ENCODE measurements at regions not wholly inside any gene's neighbourhood (a gene's known extent, or its start where the extent isn't known, plus 50 kb on each side); places are given as distances from the start of the nearest gene placed in this dataset.
"Not testable (repeated sequence)": the region's sequence is repeated elsewhere in the genome, so short reads cannot be mapped to it uniquely, and the experiment has no call there.

DNA sequence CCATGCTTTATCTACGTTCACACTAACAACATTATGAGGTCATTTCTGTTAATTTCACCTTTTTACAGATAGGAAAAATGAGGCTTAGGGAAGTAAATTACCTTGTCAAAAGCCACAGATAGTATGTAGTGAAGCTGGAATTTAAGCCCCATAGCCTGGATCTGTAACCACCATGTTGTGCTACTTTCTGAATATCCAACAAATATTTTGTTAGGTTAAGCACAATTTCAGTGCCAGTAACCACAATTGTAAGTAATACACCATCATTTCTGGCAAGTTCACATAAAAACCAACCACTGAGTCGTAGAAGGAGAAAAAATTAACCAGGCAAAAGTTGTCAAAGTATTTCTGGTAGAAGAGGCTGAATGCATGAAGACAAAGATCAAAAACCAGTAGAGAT lies 593.1 kb upstream of the CAMK1G start:
- intact Hi-C loops (cut with DNase I) = no loop called here
- no peak for DNase-seq (ENCODE audit: low spot score)

DNA sequence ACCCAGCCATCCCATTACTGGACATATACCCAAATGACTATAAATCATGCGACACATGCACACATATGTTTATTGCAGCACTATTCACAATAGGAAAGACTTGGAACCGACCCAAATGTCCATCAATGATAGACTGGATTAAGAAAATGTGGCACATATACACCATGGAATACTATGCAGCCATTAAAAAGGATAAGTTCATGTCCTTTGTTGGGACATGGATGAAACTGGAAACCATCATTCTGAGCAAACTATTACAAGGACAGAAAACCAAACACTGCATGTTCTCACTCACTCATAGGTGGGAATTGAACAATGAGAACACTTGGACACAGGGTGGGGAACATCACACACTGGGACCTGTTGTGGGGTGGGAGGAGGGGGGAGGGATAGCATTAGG lies 586.5 kb upstream of the CAMK1G start:
- intact Hi-C loops (cut with DNase I) = not testable (repeated sequence)

DNA sequence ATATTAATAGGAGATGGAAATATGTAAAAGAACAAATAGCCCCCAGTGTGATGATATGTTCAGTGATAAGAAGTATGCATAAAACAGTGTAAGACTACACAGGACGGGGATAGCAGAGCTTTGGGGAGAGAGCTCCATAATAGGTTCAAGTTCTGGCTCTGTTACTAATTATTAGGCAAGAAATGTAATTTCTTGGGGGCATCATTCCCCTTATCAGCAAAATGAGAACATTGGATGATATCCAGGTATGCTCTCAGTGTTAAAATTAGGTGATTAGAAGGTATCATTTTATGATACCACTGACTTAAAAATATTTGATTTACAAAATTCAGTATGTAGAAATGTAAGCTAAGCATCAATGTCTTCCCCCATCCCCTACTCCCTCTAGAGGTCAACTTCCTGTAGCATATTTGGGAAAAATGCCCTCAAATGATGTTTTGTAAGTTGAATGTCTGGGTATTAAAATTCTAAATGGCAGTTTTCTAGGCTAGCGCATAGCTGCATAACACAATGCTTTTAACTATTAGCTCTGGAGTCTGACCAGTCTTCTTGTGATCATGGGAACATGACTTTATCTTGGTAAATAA lies 585.7 kb upstream of the CAMK1G start:
- DNase-seq (ENCODE audit: low spot score) = no peak
- intact Hi-C loops (cut with DNase I) = no loop called here

More for the DNA sequence above, 586.5 kb upstream of the CAMK1G start:
- DNase-seq (ENCODE audit: low spot score) = not testable (repeated sequence)

DNA sequence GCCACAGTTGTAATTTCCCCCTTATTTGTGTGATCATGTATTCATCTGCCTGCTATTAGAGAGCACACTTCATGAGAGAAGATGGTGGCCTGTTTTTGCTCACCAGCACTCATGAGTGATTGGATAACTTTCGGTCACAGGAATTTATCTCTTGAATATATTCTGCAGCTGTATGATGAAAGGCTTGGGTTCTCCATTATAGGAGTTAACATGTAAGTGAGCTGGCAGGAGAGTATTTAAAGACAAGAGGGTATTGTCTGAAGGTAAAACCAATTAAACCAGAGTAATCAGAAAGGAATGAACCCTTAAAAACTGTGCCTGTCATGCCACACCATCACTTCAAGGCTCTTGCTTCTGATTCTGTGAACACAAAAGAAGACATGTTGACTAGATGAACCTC lies 574.9 kb upstream of the CAMK1G start:
- intact Hi-C loops (cut with DNase I) = no loop called here
- no peak for DNase-seq (ENCODE audit: low spot score)

DNA sequence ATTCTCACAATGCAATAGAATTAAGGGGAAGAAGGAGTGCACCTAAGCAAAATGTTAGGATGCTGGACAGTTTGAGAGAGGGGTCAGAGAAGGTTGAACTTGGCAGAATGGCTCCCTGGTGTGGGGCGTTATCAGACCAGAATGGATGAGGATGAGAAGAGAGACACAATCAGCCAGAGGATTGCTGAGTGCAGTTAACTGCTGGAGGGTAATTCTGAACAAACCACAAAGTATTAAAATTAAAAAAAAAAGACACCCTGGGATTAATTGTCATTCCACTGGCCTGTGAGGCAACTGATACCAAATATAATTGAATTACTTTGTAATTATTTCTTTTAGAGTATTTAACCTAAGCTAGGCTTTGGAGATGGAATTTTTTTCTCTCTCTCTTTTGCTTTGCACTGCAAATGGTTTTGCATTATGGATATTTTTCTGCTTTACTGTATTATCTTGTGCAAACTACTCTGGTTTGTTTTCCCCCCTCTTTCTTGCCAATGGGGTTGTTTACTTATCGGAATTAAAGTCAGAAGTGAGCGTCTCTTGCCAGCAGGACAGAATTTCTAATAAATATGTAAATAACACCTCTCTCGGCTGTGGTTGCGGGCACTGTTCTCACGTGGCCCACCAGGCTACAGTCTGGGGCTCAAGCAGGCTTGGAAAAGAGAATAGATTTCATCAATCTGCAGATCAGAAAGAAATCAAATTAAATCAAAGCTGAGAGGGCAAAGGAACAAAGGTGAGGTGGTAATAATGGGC lies 572.9 kb upstream of the CAMK1G start:
- no peak for DNase-seq (ENCODE audit: low spot score)
- intact Hi-C loops (cut with DNase I) = no loop called here

DNA sequence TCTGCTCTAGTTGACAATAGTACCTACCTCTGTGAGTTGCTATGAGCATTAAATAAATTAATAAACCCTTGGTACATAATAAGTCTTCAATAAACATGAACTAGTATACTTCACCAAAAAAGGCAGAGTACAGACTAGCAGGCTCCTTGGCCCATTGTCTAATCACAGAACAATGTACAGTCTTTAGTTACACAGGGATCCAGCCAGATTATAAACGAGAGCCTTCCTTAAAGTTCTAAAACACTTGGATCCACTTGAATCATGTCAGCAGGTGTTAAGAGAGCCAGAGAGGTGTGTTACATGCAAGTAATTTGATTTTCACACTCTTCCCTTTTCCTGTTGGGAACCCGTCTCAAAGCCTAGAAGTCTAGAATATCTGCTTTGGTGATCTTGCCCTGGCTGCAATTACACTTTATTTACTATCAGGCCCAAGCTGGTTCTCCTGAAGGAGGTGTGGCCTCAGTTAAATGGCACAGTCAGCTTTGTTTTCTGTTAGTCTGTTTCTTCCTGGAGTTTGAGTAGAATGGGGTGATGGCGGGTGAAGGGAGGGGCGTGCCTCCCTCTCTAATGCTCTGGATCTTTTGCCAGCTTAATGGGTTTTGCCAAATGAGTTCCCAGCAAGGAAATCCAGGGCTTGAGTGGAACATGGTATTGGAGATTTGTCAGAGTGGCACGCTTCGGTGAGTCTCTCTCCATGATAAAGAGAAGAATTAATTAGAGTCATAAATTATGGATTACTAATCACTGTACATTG lies 570.9 kb upstream of the CAMK1G start:
- no peak for DNase-seq (ENCODE audit: low spot score)
- intact Hi-C loops (cut with DNase I) = no loop called here

DNA sequence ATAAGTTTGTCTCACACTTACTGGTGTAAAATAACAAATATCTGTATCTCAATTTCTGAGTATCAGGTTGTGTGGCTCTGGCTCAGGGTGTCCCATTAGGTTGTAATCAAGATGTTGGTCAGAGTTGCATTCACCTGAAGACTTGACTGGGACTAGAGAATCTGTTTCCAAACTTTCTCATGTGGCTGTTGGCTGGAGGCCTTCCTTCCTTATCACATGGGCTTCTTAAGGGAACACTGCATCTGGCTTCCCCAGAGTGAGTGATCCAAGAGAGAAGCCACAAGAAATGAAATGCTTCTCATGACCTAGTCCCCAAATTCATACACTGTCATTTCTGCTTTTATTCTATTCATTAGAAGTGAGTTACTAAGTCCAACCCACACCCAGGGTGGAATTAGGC lies 568.4 kb upstream of the CAMK1G start:
- DNase-seq (ENCODE audit: low spot score) = no peak
- intact Hi-C loops (cut with DNase I) = no loop called here

DNA sequence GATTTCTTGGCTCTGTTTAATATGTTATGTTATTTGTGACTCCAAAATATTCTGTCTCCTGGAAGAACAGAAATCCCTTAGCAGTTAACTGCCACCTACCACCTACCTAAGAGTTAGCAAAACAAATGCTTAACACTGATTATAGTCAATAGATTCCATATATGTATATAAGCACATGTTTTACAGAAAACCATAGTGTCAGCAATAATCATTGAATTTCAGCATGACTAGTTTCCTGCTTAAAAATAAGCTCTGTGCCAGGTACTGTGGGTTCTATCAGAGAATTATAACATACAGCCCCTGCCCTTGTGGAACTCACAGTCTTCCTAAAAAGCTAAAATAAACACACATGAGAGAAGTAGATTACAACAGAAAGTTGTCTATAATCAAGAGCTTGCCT lies 561.9 kb upstream of the CAMK1G start:
- intact Hi-C loops (cut with DNase I) = no loop called here
- DNase-seq (ENCODE audit: low spot score) = no peak

DNA sequence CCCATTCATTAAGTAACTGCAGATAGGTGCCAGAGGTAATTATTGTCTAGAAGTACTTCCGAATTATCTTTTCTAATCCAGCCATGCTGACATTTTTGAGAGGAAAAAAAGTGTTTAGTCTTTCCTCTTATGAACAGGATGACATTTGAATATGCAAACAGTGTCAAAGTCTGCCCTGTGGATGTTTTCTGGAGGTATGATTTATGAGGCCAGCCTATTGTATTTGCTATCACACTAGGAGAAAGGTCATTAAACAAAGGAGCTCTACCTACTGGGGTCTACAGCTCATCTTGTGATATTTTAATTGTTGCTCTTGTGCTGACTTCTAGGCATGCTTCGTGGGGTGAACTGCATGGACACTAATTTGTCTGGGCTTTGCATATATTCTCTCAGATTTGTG lies 559.7 kb upstream of the CAMK1G start:
- intact Hi-C loops (cut with DNase I) = no loop called here
- no peak for DNase-seq (ENCODE audit: low spot score)

DNA sequence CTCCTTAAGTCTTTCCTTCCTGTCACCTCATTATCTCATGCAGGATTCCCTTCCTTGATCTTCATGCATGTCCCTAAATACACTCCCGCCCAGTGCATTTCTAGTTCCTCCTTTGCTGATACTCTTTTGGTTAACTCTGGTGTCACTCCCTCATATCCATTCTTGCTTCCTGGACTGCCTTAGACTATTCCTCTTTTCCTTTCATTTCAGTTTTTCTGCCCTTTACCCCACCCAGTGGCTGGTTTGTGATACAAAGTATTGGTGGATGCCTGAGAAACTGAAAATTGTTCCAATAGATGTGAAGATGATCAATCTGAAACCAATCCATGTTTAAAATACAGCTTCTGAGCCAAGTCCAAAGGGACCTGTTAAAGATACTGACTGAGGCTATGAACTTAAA lies 553.8 kb upstream of the CAMK1G start:
- intact Hi-C loops (cut with DNase I) = no loop called here
- DNase-seq (ENCODE audit: low spot score) = no peak

DNA sequence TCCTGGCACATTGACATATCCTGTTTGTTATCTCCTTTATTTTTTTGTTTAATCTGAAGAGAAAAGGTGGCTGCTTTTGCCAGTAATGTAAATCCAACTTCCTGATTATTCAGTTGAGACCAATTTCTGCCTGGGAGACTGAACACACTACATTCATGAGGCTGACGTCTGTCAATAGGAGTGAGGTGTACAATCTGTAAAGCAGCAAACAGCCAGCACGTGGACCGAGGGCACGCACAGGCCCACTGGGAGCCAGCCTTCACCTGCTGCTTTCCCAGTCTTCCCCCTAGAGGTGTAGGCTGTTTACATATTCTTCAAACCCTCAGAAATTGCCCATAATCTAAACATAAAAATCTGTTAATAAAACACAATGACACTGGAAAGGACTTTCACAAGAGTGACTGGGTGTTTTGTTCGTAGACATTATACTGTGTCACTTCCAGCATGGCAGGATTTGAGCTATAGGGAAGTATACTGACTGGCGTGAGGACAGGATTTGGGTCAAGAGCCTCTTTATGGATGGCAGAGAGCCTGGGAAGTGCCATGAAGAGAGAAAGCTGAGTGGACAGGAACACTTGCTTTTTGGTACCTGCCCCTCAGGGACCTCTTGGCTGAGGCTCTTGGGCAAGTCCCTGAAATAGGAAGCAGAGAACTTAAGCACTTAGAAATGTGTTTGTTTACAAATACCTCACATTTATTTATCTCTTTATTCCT lies 552.9 kb upstream of the CAMK1G start:
- no peak for DNase-seq (ENCODE audit: low spot score)
- intact Hi-C loops (cut with DNase I) = no loop called here

DNA sequence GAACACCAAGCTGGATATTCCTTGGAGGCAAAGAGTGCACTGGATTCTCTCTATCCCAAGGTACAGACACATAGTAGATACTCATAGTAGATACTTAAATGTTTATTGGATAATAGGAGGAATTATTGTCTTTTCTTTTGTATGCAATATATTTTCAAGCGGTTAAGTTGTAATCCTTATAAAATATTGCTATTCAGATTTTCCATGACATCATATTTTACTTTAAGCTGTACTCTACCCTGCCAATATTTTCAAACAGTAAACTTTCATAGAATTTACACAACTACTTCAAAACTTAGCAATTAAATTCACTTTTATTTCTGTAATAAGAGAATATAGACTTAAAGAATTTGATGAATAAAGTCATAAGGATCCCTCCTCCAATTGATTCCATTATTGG lies 546.5 kb upstream of the CAMK1G start:
- intact Hi-C loops (cut with DNase I) = no loop called here

DNA sequence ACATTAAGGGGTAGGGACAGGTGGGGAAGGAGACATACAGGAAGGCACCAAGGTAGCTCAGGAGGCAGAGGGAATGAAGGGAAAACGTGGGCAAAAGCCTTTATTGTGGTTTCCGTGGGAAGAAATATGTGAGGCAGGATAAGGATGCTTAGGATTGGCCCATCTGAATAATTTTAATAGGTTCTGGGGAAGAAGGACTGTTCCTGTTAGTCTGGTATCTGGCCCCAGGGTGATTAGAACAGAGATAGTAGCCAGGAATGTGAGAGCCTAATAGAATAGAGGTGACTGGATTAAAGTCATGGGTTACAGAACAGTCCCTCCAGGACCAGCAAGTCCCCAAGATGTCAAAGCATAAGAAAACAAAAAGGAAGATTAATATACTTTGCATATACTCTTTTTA lies 545.2 kb upstream of the CAMK1G start:
- intact Hi-C loops (cut with DNase I) = no loop called here
- DNase-seq (ENCODE audit: low spot score) = no peak

More for the DNA sequence above, 546.5 kb upstream of the CAMK1G start:
- DNase-seq (ENCODE audit: low spot score) = no peak

DNA sequence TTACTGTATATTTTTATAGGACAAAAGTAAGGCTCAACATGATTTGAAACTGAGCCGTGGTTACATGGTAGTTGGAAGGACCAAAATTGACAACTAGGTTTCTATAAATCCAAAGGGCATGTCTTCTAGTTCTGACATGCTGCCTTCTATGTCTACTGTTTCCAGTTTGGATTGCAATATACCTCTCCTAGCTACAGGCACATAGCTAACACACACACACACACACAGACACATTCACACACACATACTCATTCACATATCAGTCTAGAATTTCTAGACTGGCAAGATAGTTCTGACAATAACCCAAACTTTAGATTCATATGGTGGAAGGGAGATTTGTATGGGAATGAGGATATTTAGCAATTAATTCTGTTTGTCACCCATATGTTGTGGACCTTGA lies 544.8 kb upstream of the CAMK1G start:
- no peak for DNase-seq (ENCODE audit: low spot score)
- intact Hi-C loops (cut with DNase I) = no loop called here

DNA sequence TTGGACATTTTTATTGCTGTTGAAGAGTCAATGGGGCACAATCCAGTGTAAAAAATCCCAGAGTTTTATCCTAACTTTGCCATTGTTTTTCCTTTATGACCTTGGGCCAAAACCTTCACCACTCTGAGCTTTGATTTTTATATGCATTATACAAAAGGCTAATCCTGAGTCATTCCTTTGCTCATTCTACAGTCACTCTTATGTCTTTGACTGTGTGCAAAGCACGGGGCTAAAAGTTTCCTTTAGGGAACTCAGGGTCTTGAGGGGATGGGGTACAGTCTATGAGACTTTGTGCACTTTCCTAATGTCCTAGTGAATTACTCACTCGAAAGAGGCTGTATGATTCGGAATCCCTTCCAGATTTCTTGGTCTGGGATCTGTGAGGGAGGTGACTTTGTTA lies 543.2 kb upstream of the CAMK1G start:
- intact Hi-C loops (cut with DNase I) = no loop called here
- DNase-seq (ENCODE audit: low spot score) = no peak

DNA sequence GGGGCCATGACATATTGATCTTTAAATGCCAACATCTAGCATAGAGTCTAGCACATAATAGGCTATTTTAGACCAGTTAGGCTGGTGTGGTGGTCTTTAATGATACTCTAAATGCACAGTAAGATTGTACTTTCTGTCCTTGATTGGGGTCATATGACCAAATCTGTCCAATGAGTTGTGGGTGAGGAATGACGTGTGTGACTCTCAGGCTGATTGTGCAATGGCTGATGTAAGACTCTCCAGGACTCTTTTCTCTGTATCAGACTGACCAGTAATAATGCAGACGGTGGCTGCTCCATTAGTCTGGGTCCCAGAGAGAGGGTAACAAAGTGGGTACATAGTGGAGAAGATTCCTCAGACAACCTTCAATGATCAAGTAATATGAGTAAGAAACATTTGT lies 541.6 kb upstream of the CAMK1G start:
- intact Hi-C loops (cut with DNase I) = no loop called here
- DNase-seq (ENCODE audit: low spot score) = no peak

DNA sequence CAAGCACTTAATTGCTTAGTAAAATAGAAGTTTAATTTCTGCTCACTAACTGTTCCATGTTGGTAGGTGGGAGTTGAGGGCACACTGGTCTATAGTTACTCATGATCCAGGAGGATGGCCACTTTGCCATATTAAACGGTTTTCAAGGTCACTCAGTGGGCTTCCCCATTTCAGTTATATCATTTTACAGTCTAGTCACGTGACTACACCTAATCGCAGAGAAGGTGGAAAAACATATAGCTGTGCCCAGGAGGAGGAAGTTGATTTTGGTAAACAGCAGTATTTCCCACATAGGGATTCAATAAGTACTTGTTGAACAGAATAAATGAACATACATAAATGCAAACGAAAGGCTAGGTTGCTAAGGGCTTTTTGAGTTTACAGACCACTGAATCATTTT lies 541.1 kb upstream of the CAMK1G start:
- intact Hi-C loops (cut with DNase I) = no loop called here
- no peak for DNase-seq (ENCODE audit: low spot score)

DNA sequence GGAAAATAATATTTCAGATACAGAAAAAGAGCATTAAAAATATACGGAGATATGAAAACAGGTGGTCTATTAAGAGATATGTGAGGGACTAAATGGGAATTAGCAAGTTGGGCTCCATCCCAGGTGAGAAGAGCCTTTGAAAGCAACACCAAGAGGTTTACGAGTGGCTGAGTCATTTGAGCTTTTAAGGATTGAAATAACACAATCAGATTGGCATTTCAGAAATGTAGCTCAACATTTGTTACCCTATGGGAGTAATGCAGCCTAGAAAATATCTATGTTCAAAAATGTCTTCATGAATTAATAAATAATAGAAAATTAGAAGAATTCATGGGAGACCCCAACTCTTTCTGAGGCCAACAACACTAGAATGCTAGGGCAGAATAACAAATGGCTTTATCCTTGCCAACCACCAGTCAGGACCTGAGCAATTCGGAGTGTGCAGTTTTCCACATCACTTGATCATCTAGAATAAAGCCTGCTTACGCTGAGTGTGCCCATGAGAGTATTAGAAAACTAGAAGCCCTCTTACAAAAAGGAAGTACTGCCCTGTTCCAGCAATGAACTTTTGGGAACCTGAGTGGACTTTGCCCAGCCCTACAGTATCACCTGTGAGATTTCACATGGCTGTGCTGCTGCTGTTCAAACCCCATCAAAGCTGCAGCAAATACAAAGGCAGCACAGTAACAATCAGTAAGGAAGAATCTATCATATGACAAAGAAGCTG lies 538.0 kb upstream of the CAMK1G start:
- intact Hi-C loops (cut with DNase I) = no loop called here
- no peak for DNase-seq (ENCODE audit: low spot score)

DNA sequence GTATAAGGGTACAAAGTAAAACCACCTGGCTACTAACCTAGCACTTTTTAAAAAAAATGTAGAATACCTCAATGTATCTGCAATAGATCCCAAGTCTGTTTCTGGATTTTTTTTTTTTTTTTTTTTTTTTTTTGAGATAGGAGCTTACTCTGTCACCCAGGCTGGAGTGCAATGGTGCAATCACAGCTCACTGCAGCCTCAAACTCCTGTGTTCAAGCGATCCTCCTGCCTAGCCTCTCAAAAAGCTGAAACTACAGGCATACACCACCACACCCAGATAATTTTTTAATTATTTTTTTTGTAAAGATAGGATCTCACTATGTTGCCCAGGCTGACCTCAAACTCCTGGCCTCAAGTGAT lies 537.5 kb upstream of the CAMK1G start:
- intact Hi-C loops (cut with DNase I) = no loop called here
- no peak for DNase-seq (ENCODE audit: low spot score)

DNA sequence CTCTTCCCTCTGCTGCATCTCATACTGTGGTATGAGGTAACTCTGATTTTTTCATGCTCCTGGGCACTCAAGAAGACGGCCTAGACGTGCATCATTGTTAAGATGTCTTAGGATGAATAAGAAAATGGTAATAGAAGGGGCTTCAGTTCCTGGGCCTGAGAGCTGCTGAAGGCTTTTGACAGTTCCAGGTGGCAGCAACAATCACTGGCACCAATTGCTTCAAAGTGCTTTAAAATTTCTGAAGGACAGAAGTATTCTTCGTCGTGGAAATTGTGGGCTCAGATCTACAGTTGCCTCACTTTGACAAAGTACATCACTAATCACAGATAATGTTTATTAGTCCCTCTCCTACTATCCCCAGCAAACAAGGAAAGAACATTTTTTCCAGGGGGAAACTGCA lies 536.6 kb upstream of the CAMK1G start:
- intact Hi-C loops (cut with DNase I) = no loop called here

More for the DNA sequence above, 536.6 kb upstream of the CAMK1G start:
- no peak for DNase-seq (ENCODE audit: low spot score)

Measured in cardiac septum (tissue), 1 donor.